OCI-LY1 (cell line): ENCODE measurements at regions not wholly inside any gene's neighbourhood (a gene's known extent, or its start where the extent isn't known, plus 50 kb on each side); places are given as distances from the start of the nearest gene placed in this dataset.

ENCODE experiments used
- H2AFZ ChIP-seq: fragments of 200-600 bp; sonication (generic), shearing (Covaris generic); 2 replicates; pipeline ENCODE4 v1.6.0; 2014; ENCODE audit warnings: antibody characterized with exemption, mild to moderate bottlenecking, low read length
- H3F3A ChIP-seq: fragments of 200-600 bp; sonication (generic), shearing (Covaris generic); 2 replicates; pipeline ENCODE4 v1.6.0; 2014; ENCODE audit warnings: mild to moderate bottlenecking, antibody characterized with exemption, low read length, moderate library complexity; ENCODE audit not compliant: insufficient read depth
- H3K27ac ChIP-seq: fragments of 200-600 bp; sonication (generic); 2 replicates; pipeline ENCODE4 v1.5.1; 2014; ENCODE audit warnings: low read length, mixed run types, mild to moderate bottlenecking, low read depth; ENCODE audit not compliant: poor library complexity, severe bottlenecking
- H3K27me3 ChIP-seq: fragments of 200-600 bp; sonication (generic); 2 replicates; pipeline ENCODE4 v1.6.0; 2014; ENCODE audit warnings: antibody characterized with exemption, mild to moderate bottlenecking, low read length, moderate library complexity; ENCODE audit not compliant: insufficient read depth
- H3K36me3 ChIP-seq: fragments of 200-600 bp; sonication (generic); 2 replicates; pipeline ENCODE4 v1.6.1; 2014; ENCODE audit warnings: mild to moderate bottlenecking, antibody characterized with exemption, low read length, moderate library complexity, mixed read lengths; ENCODE audit not compliant: insufficient read depth
- H3K4me1 ChIP-seq: fragments of 200-600 bp; sonication (generic); 2 replicates; pipeline ENCODE4 v1.5.1; 2014; ENCODE audit warnings: mild to moderate bottlenecking, low read length, moderate library complexity; ENCODE audit not compliant: insufficient read depth, severe bottlenecking
- H3K4me2 ChIP-seq: fragments of 200-600 bp; sonication (generic), shearing (Covaris generic); 2 replicates; pipeline ENCODE4 v1.6.1; 2014; ENCODE audit warnings: low read length
- H3K4me3 ChIP-seq: fragments of 200-600 bp; sonication (generic); 2 replicates; pipeline ENCODE4 v1.5.1; 2014; ENCODE audit warnings: low read length, low read depth, mild to moderate bottlenecking, mixed read lengths; ENCODE audit not compliant: poor library complexity, severe bottlenecking
- H3K79me2 ChIP-seq: fragments of 200-600 bp; shearing (Covaris generic); 2 replicates; pipeline ENCODE4 v1.6.1; 2016; ENCODE audit warnings: mixed run types, low read length, mixed read lengths; ENCODE audit not compliant: insufficient read depth
- H3K9ac ChIP-seq: fragments of 200-600 bp; sonication (generic), shearing (Covaris generic); 2 replicates; pipeline ENCODE4 v1.6.1; 2014; ENCODE audit warnings: mild to moderate bottlenecking, low read length, mixed read lengths
- H3K9me2 ChIP-seq: fragments of 200-600 bp; sonication (generic), shearing (Covaris generic); 2 replicates; pipeline ENCODE4 v1.6.1; 2014; ENCODE audit warnings: low read depth, mild to moderate bottlenecking, low read length, mixed read lengths
- H3K9me3 ChIP-seq: fragments of 200-600 bp; shearing (Covaris generic); 2 replicates; pipeline ENCODE4 v1.6.1; 2014; ENCODE audit warnings: low read length, mixed read lengths
- H4K20me1 ChIP-seq: fragments of 200-600 bp; sonication (generic), shearing (Covaris generic); 2 replicates; pipeline ENCODE4 v1.6.0; 2016; ENCODE audit warnings: mild to moderate bottlenecking, low read length; ENCODE audit not compliant: insufficient read depth
- EZH2 ChIP-seq: fragments of 200-600 bp; sonication (generic), shearing (Covaris generic); IDR thresholded peaks from 2 replicates; pipeline ENCODE4 v1.8.0; 2017; ENCODE audit warnings: borderline replicate concordance, mixed run types, mild to moderate bottlenecking, antibody characterized with exemption, low read length, moderate library complexity, mixed read lengths
- TF ChIP-seq, protein P1 (sequence below): fragments of 200-600 bp; sonication (generic), shearing (Covaris generic); IDR thresholded peaks from 2 replicates; pipeline ENCODE4 v1.5.1; 2017; ENCODE audit warnings: mild to moderate bottlenecking, antibody characterized with exemption, low read length, moderate library complexity, mixed read lengths

DNA sequence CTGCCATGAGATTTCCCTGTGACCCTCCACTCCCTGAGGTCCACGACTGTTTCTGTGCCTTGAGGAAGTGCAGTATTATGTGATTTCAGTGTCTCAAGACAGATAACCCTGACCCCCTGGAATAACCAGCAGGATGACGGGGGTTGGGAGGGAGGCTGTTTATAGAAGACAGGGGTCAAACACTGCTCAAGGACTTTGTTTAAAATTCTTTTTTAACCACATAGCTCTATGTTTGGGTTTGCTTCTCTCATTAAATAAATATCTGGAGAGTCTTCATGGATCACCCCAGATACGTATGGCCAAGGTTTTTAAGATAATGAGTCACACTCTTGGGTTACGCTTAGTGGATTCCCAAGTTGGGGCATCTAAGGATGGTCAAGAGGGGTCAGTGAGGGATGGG, 523.8 kb upstream of the TNP1 start:
- no peaks in the 10 kb centered on the region for H3K79me2 ChIP-seq
- TF ChIP-seq, protein P1, sequence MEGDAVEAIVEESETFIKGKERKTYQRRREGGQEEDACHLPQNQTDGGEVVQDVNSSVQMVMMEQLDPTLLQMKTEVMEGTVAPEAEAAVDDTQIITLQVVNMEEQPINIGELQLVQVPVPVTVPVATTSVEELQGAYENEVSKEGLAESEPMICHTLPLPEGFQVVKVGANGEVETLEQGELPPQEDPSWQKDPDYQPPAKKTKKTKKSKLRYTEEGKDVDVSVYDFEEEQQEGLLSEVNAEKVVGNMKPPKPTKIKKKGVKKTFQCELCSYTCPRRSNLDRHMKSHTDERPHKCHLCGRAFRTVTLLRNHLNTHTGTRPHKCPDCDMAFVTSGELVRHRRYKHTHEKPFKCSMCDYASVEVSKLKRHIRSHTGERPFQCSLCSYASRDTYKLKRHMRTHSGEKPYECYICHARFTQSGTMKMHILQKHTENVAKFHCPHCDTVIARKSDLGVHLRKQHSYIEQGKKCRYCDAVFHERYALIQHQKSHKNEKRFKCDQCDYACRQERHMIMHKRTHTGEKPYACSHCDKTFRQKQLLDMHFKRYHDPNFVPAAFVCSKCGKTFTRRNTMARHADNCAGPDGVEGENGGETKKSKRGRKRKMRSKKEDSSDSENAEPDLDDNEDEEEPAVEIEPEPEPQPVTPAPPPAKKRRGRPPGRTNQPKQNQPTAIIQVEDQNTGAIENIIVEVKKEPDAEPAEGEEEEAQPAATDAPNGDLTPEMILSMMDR: no peak
- no peak for TF ChIP-seq EZH2
- H3K27me3 ChIP-seq: no peaks in the 10 kb centered on the region
- H3K36me3 ChIP-seq: no peaks in the 10 kb centered on the region
- no peak overlapping the region for H2AFZ ChIP-seq
- H4K20me1 ChIP-seq: no peaks in the 10 kb centered on the region
- H3K4me3 ChIP-seq: no peak overlapping the region
- H3K9me3 ChIP-seq: no peaks in the 10 kb centered on the region
- H3K9ac ChIP-seq: no peak overlapping the region
- H3F3A ChIP-seq: no peaks in the 10 kb centered on the region
- no peaks in the 10 kb centered on the region for H3K4me1 ChIP-seq
- H3K9me2 ChIP-seq: no peaks in the 10 kb centered on the region
- no peak overlapping the region for H3K4me2 ChIP-seq
- H3K27ac ChIP-seq: no peak overlapping the region

DNA sequence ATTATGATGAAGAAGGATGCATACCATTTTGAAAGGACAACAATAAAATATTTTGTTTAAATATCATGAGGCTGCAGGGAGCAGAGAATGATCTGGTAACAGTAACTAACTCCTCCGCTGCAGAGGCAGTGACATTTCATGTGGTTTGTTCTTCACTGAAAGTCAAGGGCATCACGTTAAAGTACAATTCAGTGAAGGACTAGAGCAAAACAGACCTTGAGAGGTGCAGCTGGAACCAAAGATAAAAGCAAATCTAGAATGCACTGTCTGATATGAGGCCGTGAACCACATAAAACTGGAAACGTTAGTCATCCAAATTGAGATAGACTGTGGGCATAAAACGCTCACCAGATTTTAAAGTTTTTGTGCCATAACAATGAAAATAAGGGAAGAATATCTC, 522.9 kb upstream of the TNP1 start:
- Histone ChIP-seq H3K27ac (no peak overlapping the region), H3K4me2 (no peak overlapping the region), H3K9ac (no peak overlapping the region), H3K79me2 (no peaks in the 10 kb centered on the region), H3F3A (no peaks in the 10 kb centered on the region), H4K20me1 (no peaks in the 10 kb centered on the region), H3K9me3 (no peaks in the 10 kb centered on the region), H3K9me2 (no peaks in the 10 kb centered on the region), H3K36me3 (no peaks in the 10 kb centered on the region), H3K27me3 (no peaks in the 10 kb centered on the region), H3K4me3 (no peak overlapping the region), H3K4me1 (no peaks in the 10 kb centered on the region), H2AFZ (no peak overlapping the region)
- TF ChIP-seq EZH2: no peak
- TF ChIP-seq, protein P1: no peak

DNA sequence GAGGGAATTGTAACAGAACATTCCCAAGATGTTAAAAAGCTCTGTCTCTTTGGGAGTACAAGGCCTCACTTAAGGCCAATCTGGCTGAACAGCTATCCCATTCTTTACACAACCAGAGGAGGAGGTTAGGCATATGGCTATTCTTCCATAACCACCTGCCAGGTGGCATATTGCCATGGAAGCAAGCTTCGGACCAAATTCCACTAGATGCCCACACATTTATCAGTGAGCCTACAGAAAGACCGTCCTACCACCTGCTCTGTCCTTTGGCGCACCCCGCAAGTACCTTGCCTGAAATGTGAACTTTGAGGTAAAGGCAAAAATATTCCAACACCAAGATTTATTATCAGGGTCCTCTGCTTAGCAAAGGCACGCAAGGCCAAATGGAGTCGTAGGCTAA, 519.9 kb upstream of the TNP1 start:
- Histone ChIP-seq H3K9ac (no peak overlapping the region), H3F3A (no peaks in the 10 kb centered on the region), H3K9me2 (no peaks in the 10 kb centered on the region), H3K4me1 (no peaks in the 10 kb centered on the region), H3K79me2 (no peaks in the 10 kb centered on the region), H3K27ac (no peak overlapping the region), H3K9me3 (no peaks in the 10 kb centered on the region), H3K36me3 (no peaks in the 10 kb centered on the region), H3K4me2 (no peak overlapping the region), H2AFZ (no peak overlapping the region), H3K4me3 (no peak overlapping the region), H3K27me3 (no peaks in the 10 kb centered on the region), H4K20me1 (no peaks in the 10 kb centered on the region)
- TF ChIP-seq EZH2: no peak
- TF ChIP-seq, protein P1: no peak
